GM21360 (cell line): ENCODE measurements at regions not wholly inside any gene's neighbourhood (a gene's known extent, or its start where the extent isn't known, plus 50 kb on each side); places are given as distances from the start of the nearest gene placed in this dataset.
"Not testable (repeated sequence)": the region's sequence is repeated elsewhere in the genome, so short reads cannot be mapped to it uniquely, and the experiment has no call there.

Source experiments
- ATAC-seq: cut with Tn5 transposase; IDR thresholded peaks from one replicate; pipeline ENCODE4 v1.9.1; 2021; ENCODE audit warnings: mild to moderate bottlenecking, moderate library complexity; ENCODE audit not compliant: unreplicated experiment

GRCh38 chr6:86872810-86873209 is 64.5 kb upstream of the HTR1E start:
- ATAC-seq, result not testable (repeated sequence)

- ATAC-seq, result no peak
These were observed 65.6 kb upstream of the HTR1E start for GRCh38 chr6:86871681-86872080.

GRCh38 chr6:86869500-86869899 is 67.8 kb upstream of the HTR1E start:
- no peak for ATAC-seq

GRCh38 chr6:86859513-86859912 is 77.8 kb upstream of the HTR1E start:
- ATAC-seq, result no peak

GRCh38 chr6:86858970-86859369 is 78.4 kb upstream of the HTR1E start:
- no peak for ATAC-seq

GRCh38 chr6:86857783-86858182 is 79.5 kb upstream of the HTR1E start:
- no peak for ATAC-seq

GRCh38 chr6:86856937-86857563 is 80.3 kb upstream of the HTR1E start:
- ATAC-seq, result peak; percentile 72

GRCh38 chr6:86856379-86856778 is 80.9 kb upstream of the HTR1E start:
- ATAC-seq, result no peak

- no peak for ATAC-seq
These were observed 88.3 kb upstream of the HTR1E start for GRCh38 chr6:86848986-86849385.

GRCh38 chr6:86832686-86833085 is 104.6 kb upstream of the HTR1E start:
- no peak for ATAC-seq

- no peak for ATAC-seq
These were observed 111.9 kb upstream of the HTR1E start for GRCh38 chr6:86825436-86825835.

- no peak for ATAC-seq
These were observed 114.6 kb upstream of the HTR1E start for GRCh38 chr6:86822747-86823146.

GRCh38 chr6:86820750-86821149 is 116.6 kb upstream of the HTR1E start:
- ATAC-seq, result no peak

GRCh38 chr6:86793649-86794048 is 143.7 kb upstream of the HTR1E start:
- no peak for ATAC-seq

- ATAC-seq, result no peak
These were observed 145.9 kb upstream of the HTR1E start for GRCh38 chr6:86791476-86791875.

GRCh38 chr6:86789779-86790411 is 147.4 kb upstream of the HTR1E start:
- no peak for ATAC-seq

GRCh38 chr6:86782328-86782727 is 155.0 kb upstream of the HTR1E start:
- ATAC-seq, result no peak

GRCh38 chr6:86780923-86781322 is 156.4 kb upstream of the HTR1E start:
- no peak for ATAC-seq

- no peak for ATAC-seq
These were observed 161.4 kb upstream of the HTR1E start for GRCh38 chr6:86775893-86776292.

GRCh38 chr6:86765211-86765610 is 172.1 kb upstream of the HTR1E start:
- no peak for ATAC-seq

GRCh38 chr6:86759953-86760352 is 177.4 kb upstream of the HTR1E start:
- not testable (repeated sequence) for ATAC-seq

- ATAC-seq, result no peak
These were observed 180.6 kb upstream of the HTR1E start for GRCh38 chr6:86756640-86757229.
